ENCODE measurements at regions not wholly inside any gene's neighbourhood (a gene's known extent, or its start where the extent isn't known, plus 50 kb on each side); places are given as distances from the start of the nearest gene placed in this dataset.

DNA sequence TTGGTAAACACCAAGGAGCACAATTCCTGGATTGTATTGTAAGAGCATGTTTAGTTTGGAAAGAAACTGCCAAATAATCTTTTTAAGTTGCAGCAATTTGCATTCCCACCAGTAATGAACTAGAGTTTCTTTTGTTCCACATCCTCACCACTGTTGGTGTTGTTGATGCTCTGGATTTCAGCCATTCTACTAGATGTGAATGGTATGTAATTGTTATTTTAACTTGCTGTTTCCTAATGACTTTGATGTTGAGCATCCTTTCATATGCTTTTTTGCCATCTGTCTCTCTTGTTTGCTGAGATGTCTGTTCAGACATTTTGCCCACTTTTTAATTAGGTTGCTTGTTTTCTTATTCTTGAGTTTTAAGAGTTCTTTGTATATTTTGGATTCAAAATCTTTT, 1654.1 kb downstream of the GRIK2 start:
- TF ChIP-seq, protein P1, sequence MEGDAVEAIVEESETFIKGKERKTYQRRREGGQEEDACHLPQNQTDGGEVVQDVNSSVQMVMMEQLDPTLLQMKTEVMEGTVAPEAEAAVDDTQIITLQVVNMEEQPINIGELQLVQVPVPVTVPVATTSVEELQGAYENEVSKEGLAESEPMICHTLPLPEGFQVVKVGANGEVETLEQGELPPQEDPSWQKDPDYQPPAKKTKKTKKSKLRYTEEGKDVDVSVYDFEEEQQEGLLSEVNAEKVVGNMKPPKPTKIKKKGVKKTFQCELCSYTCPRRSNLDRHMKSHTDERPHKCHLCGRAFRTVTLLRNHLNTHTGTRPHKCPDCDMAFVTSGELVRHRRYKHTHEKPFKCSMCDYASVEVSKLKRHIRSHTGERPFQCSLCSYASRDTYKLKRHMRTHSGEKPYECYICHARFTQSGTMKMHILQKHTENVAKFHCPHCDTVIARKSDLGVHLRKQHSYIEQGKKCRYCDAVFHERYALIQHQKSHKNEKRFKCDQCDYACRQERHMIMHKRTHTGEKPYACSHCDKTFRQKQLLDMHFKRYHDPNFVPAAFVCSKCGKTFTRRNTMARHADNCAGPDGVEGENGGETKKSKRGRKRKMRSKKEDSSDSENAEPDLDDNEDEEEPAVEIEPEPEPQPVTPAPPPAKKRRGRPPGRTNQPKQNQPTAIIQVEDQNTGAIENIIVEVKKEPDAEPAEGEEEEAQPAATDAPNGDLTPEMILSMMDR (IDR thresholded peaks at IDR 0.05; ENCODE audit: low read depth, low read length) = no peak
- no peak for TF ChIP-seq EZH2phosphoT487 (IDR thresholded peaks at IDR 0.05; ENCODE audit: low read depth)
